Neural cell (in vitro differentiated cells): ENCODE measurements at regions not wholly inside any gene's neighbourhood (a gene's known extent, or its start where the extent isn't known, plus 50 kb on each side); places are given as distances from the start of the nearest gene placed in this dataset.

ENCODE experiments used
- H2AFZ ChIP-seq: fragments of 200-600, 300-800 bp; sonication (generic), shearing (Covaris generic); 2 replicates; pipeline ENCODE4 v1.6.0; 2014; ENCODE audit warnings: low read depth, mild to moderate bottlenecking, antibody characterized with exemption, low read length, moderate library complexity
- H3F3A ChIP-seq: fragments of 200-600 bp; shearing (Covaris generic); 2 replicates; pipeline ENCODE4 v1.6.1; 2016; ENCODE audit warnings: mild to moderate bottlenecking, moderate library complexity, mixed read lengths, antibody characterized with exemption, low read length; ENCODE audit not compliant: insufficient read depth, poor library complexity, severe bottlenecking
- H3K27ac ChIP-seq: fragments of 200-600, 300-800 bp; sonication (generic), shearing (Covaris generic); 2 replicates; pipeline ENCODE4 v1.5.1; 2014; ENCODE audit warnings: mild to moderate bottlenecking, low read length, moderate library complexity
- H3K27me3 ChIP-seq: fragments of 300-800, 200-600 bp; sonication (generic), shearing (Covaris generic); 2 replicates; pipeline ENCODE4 v1.6.0; 2014; ENCODE audit warnings: mild to moderate bottlenecking, low read depth, low read length, moderate library complexity; ENCODE audit not compliant: insufficient read depth
- H3K36me3 ChIP-seq: fragments of 300-800, 200-600 bp; sonication (generic), shearing (Covaris generic); 2 replicates; pipeline ENCODE4 v1.5.1; 2014; ENCODE audit warnings: mild to moderate bottlenecking, antibody characterized with exemption, low read length, moderate library complexity; ENCODE audit not compliant: insufficient read depth
- H3K4me2 ChIP-seq: fragments of 300-800, 200-600 bp; sonication (generic), shearing (Covaris generic); 2 replicates; pipeline ENCODE4 v1.6.0; 2014; ENCODE audit warnings: mild to moderate bottlenecking, low read length
- H3K4me3 ChIP-seq: fragments of 300-800, 200-600 bp; sonication (generic), shearing (Covaris generic); 2 replicates; pipeline ENCODE4 v1.5.1; 2014; ENCODE audit warnings: mild to moderate bottlenecking, low read length, moderate library complexity
- H3K79me2 ChIP-seq: fragments of 200-600 bp; shearing (Covaris generic); replicated peaks from 2 replicates; pipeline ENCODE4 v1.6.0; 2014; ENCODE audit warnings: mild to moderate bottlenecking, low read length, moderate library complexity; ENCODE audit not compliant: insufficient read depth
- H3K9ac ChIP-seq: fragments of 300-800, 200-600 bp; sonication (generic), shearing (Covaris generic); 2 replicates; pipeline ENCODE4 v1.6.1; 2016; ENCODE audit warnings: mild to moderate bottlenecking, low read length, mixed read lengths
- H3K9me2 ChIP-seq: fragments of 200-600 bp; shearing (Covaris generic); 2 replicates; pipeline ENCODE4 v1.6.1; 2016; ENCODE audit warnings: mild to moderate bottlenecking, low read length, mixed read lengths; ENCODE audit not compliant: insufficient read depth
- H3K9me3 ChIP-seq: fragments of 200-600, 300-800 bp; sonication (generic), shearing (Covaris generic); 2 replicates; pipeline ENCODE4 v1.6.1; 2016; ENCODE audit warnings: mild to moderate bottlenecking, mixed run types, low read length, moderate library complexity, mixed read lengths
- H4K20me1 ChIP-seq: fragments of 200-600 bp; shearing (Covaris generic); 2 replicates; pipeline ENCODE4 v1.6.1; 2016; ENCODE audit warnings: mild to moderate bottlenecking, mixed run types; ENCODE audit not compliant: insufficient read depth
- EP300 ChIP-seq: fragments of 450-650 bp; conservative IDR thresholded peaks from 2 replicates; pipeline ENCODE4 v1.6.1; 2014; ENCODE audit warnings: antibody characterized with exemption, mild to moderate bottlenecking, moderate library complexity; ENCODE audit not compliant: poor library complexity, severe bottlenecking
- EZH2 ChIP-seq: fragments of 200-600, 300-800 bp; shearing (Covaris generic), sonication (generic); IDR thresholded peaks from 2 replicates; pipeline ENCODE4 v1.6.1; 2014; ENCODE audit warnings: antibody characterized with exemption, low read length, borderline replicate concordance, mild to moderate bottlenecking; ENCODE audit not compliant: insufficient read depth, poor library complexity, severe bottlenecking
- MXI1 ChIP-seq: fragments of 450-650 bp; conservative IDR thresholded peaks from 2 replicates; pipeline ENCODE4 v1.6.1; 2014; ENCODE audit warnings: antibody characterized with exemption, mild to moderate bottlenecking; ENCODE audit not compliant: poor library complexity, severe bottlenecking
- POLR2AphosphoS5 ChIP-seq: IDR thresholded peaks from 2 replicates; pipeline ENCODE4 v1.6.1; 2012
- RAD21 ChIP-seq: fragments of 450-650 bp; conservative IDR thresholded peaks from 2 replicates; pipeline ENCODE4 v1.6.1; 2014; ENCODE audit warnings: antibody characterized with exemption, mild to moderate bottlenecking, moderate library complexity
- SMC3 ChIP-seq: fragments of 450-650 bp; conservative IDR thresholded peaks from 2 replicates; pipeline ENCODE4 v1.6.1; 2014; ENCODE audit warnings: antibody characterized with exemption, mild to moderate bottlenecking, moderate library complexity; ENCODE audit not compliant: poor library complexity
- TAF1 ChIP-seq: IDR thresholded peaks from 2 replicates; pipeline ENCODE4 v1.6.1; 2012; ENCODE audit warnings: low read depth
- TF ChIP-seq, protein P1 (sequence below): fragments of 450-650 bp; IDR thresholded peaks from 2 replicates; pipeline ENCODE4 v1.5.1; 2014; ENCODE audit warnings: antibody characterized with exemption, mild to moderate bottlenecking, moderate library complexity; ENCODE audit not compliant: poor library complexity, severe bottlenecking
- TF ChIP-seq, protein P2 (sequence below): IDR thresholded peaks from 2 replicates; pipeline ENCODE4 v1.6.1; 2012; ENCODE audit warnings: borderline replicate concordance

DNA sequence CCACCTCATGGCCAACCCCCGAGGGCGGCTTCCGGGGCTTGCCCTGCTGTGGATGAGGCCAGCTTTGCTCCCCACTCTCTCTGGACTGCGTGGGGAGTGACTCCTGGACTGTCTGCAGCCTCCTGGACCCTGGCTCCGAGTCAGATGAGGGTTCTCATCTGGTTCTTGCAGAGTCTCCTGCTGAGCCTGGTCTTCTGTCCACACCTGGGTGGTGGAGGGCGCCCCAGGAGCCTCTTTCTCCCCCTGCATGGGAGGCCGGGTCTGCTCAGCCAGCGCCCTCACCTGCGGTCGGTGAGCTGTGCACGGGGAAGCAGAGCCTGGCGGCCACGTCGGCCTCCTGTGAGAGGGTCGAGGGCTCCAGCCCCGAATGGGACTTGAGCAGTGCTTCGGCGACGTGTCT, 78.3 kb downstream of the RTP5 start:
- Histone ChIP-seq H3K9me2 (no peaks in the 10 kb centered on the region), H3K36me3 (no peaks in the 10 kb centered on the region), H3K79me2 (no peaks in the 10 kb centered on the region), H3K4me3 (no peak overlapping the region), H3F3A (no peaks in the 10 kb centered on the region), H3K27ac (no peak overlapping the region), H2AFZ (no peak overlapping the region), H3K9me3 (no peaks in the 10 kb centered on the region), H3K9ac (no peak overlapping the region), H3K4me2 (no peak overlapping the region), H3K27me3 (no peaks in the 10 kb centered on the region), H4K20me1 (no peaks in the 10 kb centered on the region)
- no peak for TF ChIP-seq EP300
- no peak for TF ChIP-seq RAD21
- no peak for TF ChIP-seq SMC3
- no peak for TF ChIP-seq EZH2
- TF ChIP-seq, protein P1, sequence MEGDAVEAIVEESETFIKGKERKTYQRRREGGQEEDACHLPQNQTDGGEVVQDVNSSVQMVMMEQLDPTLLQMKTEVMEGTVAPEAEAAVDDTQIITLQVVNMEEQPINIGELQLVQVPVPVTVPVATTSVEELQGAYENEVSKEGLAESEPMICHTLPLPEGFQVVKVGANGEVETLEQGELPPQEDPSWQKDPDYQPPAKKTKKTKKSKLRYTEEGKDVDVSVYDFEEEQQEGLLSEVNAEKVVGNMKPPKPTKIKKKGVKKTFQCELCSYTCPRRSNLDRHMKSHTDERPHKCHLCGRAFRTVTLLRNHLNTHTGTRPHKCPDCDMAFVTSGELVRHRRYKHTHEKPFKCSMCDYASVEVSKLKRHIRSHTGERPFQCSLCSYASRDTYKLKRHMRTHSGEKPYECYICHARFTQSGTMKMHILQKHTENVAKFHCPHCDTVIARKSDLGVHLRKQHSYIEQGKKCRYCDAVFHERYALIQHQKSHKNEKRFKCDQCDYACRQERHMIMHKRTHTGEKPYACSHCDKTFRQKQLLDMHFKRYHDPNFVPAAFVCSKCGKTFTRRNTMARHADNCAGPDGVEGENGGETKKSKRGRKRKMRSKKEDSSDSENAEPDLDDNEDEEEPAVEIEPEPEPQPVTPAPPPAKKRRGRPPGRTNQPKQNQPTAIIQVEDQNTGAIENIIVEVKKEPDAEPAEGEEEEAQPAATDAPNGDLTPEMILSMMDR, result no peak
- no peak for TF ChIP-seq TAF1
- TF ChIP-seq, protein P2, sequence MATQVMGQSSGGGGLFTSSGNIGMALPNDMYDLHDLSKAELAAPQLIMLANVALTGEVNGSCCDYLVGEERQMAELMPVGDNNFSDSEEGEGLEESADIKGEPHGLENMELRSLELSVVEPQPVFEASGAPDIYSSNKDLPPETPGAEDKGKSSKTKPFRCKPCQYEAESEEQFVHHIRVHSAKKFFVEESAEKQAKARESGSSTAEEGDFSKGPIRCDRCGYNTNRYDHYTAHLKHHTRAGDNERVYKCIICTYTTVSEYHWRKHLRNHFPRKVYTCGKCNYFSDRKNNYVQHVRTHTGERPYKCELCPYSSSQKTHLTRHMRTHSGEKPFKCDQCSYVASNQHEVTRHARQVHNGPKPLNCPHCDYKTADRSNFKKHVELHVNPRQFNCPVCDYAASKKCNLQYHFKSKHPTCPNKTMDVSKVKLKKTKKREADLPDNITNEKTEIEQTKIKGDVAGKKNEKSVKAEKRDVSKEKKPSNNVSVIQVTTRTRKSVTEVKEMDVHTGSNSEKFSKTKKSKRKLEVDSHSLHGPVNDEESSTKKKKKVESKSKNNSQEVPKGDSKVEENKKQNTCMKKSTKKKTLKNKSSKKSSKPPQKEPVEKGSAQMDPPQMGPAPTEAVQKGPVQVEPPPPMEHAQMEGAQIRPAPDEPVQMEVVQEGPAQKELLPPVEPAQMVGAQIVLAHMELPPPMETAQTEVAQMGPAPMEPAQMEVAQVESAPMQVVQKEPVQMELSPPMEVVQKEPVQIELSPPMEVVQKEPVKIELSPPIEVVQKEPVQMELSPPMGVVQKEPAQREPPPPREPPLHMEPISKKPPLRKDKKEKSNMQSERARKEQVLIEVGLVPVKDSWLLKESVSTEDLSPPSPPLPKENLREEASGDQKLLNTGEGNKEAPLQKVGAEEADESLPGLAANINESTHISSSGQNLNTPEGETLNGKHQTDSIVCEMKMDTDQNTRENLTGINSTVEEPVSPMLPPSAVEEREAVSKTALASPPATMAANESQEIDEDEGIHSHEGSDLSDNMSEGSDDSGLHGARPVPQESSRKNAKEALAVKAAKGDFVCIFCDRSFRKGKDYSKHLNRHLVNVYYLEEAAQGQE, result no peak
- no peak for TF ChIP-seq POLR2AphosphoS5
- TF ChIP-seq MXI1, result no peak

GRCh38 chr2:241948299-241948897, 78.9 kb downstream of the RTP5 start:
- Histone ChIP-seq H3K27me3 (no peaks in the 10 kb centered on the region), H3K27ac (no peak overlapping the region), H2AFZ (no peak overlapping the region), H3K4me3 (no peak overlapping the region), H3K4me2 (no peak overlapping the region), H3K9ac (no peak overlapping the region), H3K9me2 (no peaks in the 10 kb centered on the region), H3K79me2 (no peaks in the 10 kb centered on the region), H3F3A (no peaks in the 10 kb centered on the region), H3K9me3 (no peaks in the 10 kb centered on the region), H3K36me3 (no peaks in the 10 kb centered on the region), H4K20me1 (no peaks in the 10 kb centered on the region)
- no peak for TF ChIP-seq SMC3
- no peak for TF ChIP-seq EP300
- TF ChIP-seq MXI1, result no peak
- no peak for TF ChIP-seq TAF1
- TF ChIP-seq, protein P1, result no peak
- TF ChIP-seq POLR2AphosphoS5, result no peak
- TF ChIP-seq EZH2, result no peak
- TF ChIP-seq RAD21, result no peak
